Fibroblast of skin of back (primary cell): ENCODE measurements at regions not wholly inside any gene's neighbourhood (a gene's known extent, or its start where the extent isn't known, plus 50 kb on each side); places are given as distances from the start of the nearest gene placed in this dataset.
"Not testable (repeated sequence)": the region's sequence is repeated elsewhere in the genome, so short reads cannot be mapped to it uniquely, and the experiment has no call there.

ENCODE experiments used
- DNase-seq: peaks from one replicate; pipeline ENCODE4 v3.0.0-alpha.2; 2013

GRCh38 chr6:158920311-158920905 is 79.6 kb downstream of the RSPH3 start:
- no peak for DNase-seq

- DNase-seq = no peak
Measured at GRCh38 chr6:158919865-158920264, 80.1 kb downstream of the RSPH3 start.

DNA sequence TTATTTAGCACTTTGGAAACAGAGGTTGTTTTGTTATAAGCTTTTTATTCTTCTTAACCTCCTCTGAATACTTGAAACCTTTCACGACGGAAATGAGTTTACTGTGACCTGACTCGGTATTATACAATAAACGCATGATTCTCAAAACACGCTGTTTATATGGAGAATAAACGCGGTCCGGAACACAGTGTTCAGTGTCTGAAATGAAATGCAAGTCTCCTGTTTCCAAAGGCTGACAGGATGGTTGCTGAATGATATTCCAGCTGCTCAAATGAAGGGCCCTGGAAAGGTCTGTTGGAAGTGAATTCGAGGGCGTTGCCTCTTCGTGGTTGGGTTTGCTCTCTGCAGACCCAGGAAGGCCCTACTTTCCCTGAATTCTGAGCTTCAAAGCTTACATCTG is 83.4 kb downstream of the RSPH3 start:
- no peak for DNase-seq

DNA sequence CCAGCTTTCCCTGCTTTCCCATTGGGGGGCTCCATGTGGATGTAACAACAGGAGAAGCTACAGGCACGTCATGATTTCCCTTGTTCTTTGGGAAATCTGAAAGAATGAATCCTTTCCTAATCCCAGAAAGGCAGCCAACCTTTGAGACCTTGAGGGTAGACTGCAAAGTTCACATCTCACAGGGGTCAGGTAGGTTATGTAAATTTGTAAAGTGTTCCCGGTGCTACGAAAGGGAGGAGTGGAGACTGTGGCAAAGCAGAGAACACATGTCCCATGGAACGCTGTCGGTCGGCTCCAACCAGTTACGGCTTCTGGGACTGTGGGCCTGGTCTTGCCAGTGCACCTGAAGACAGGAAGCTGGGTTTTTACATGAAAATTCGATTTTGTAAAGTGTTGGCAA is 85.1 kb downstream of the RSPH3 start:
- DNase-seq = no peak

DNA sequence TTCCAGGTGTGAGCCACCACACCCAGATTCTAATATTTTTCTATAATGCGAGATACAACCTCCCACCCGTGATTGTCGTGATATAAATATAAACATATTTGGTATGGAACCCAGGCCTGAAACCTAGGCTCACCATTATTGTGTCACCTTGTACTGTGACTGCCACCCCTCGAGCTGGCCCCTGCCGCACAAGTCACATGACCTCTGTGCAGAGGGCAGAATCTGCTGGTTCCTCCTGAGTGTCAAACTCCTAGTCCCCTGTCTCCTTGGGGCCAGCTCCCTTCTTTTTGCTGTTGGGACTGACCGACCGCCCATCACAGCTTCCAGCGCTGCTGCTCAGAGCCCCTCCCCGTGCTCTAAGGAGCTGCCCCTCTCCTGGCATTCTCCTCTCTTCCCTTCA is 86.4 kb downstream of the RSPH3 start:
- no peak for DNase-seq

DNA sequence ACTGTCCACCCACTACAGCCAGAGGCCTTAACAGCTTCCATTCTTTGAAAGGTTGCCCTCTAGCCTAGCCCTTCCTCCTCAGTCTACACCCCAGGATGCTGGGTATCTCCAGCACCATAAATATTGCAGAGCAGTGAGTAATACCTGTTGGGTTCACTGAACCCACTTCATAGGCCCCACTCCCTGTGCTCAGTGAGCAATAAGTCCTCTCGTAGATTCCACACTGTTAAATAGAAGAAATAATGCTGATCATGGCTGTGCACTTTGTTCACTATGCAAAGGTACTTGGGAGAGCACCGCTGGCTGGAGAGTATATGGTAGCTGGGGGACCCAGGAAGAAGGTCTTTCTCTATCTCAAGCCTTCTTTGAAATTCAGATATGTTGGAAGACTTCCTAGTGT is 87.3 kb downstream of the RSPH3 start:
- DNase-seq = no peak

GRCh38 chr6:158911746-158912480 is 88.1 kb downstream of the RSPH3 start:
- no peak for DNase-seq

- DNase-seq = no peak
Measured at GRCh38 chr6:158910484-158911440, 89.2 kb downstream of the RSPH3 start.

GRCh38 chr6:158909938-158910337 is 90.1 kb downstream of the RSPH3 start:
- DNase-seq = no peak

DNA sequence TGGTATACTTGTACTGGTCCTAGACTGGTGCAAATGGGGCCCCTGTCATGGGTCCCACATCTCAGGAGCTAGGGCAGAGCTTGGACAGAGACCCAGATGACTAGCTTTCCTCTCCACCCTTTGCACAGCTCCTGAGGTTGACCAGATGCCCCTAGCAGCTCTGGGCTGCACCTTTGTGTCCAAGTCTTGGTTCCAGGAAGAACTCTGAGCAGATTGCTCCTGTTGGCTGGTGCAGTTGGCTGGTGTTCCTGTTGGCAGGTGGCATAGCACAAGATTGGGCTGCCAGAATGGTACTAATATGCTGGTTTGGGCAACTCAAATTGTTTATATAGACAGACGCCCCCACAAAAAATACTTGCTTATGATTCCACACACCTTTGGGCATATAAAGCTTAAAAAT is 89.4 kb upstream of the EZR start:
- no peak for DNase-seq

DNA sequence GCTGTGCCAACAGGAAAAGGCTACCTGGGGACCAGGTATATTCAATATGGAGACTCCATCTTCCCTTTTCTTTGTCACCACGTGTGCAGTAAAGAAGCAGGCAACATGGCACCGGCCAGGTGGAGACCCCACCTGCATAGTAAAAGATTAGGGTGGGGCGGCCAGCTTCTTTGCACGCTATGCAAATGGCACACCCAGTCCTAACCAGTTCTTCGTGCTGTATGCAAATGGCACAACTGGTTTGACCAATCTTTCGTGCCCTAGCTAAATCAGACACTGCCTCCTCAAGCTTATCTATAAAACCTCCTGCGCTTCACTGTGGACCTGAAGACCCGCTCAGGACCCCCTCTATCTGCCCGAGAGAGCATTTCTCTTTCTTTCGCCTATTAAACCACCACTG is 88.8 kb upstream of the EZR start:
- no peak for DNase-seq

DNA sequence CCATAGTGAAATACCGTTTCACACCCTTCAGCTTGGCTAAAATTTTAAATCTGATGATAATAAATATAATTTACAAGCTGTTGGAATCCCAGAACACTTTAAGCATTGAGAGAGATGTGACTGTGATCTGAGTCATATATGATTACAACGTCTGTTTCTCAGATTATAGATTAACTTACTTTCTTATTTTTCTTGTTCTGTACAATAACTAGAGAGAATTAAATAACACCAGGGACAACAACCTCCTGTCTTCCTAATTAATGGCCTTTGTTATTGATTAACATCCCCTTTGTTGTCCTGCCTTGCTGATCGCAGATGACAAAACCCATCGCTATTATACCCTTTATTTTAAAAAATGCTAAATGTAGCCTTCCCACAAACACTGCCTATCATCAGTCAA is 87.8 kb upstream of the EZR start:
- no peak for DNase-seq

DNA sequence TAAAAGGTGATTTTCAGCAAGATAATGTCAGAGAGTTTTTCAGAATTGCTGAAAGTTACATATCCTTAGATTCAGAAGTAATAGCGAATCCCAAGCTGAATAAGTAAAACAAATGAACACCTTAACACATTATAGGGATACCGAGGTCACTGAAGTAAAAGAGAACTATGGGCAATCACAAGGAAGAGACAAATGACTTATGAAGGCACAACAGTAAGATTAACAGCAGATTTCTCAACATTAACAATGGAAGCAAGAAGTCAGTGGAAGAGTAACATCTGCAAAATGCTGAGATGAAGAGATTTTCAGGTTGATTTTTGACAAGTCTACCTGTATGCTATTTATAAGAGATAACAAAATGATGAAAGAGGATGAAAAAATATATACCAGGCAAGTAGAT is 86.1 kb upstream of the EZR start:
- no peak for DNase-seq

DNA sequence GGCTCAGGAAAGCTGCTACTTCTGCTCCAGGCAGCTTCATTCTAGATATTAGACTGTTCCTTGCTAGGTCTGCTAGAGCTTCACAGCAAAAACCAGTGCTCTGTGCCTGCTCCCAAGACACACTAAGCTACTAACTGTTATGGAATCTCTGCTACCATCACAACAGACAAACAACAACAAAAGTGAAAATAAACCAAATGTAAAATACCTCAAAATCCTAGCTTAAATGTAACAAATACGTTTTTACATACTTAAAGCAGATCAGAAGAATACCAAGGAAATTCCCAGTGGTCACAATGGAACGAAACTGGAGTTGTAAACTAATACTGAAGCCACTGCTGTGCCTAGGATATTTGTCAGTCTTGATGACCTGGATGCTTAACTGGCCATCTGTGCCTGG is 84.6 kb upstream of the EZR start:
- no peak for DNase-seq

GRCh38 chr6:158900663-158901312 is 81.6 kb upstream of the EZR start:
- DNase-seq = no peak

- DNase-seq = no peak
Measured at GRCh38 chr6:158897236-158897635, 78.1 kb upstream of the EZR start.

DNA sequence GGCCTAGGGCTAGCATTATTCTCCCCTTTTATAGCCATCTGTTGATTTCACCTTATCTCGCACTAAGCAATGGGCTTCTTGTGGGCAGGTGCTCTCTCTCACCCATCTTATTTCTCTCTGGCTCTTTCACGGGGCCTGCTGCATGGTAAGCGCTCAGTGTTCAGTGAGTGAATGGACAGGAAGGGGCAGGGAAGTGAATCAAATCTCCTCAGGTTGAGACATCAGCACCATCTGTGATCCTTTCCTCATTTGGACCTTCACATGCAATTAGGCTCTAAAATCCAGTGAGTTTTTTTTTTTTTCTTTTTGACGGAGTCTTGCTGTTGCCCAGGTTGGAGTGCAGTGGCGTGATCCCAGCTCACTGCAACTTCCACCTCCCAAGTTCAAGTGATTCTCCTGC is 76.5 kb upstream of the EZR start:
- DNase-seq = no peak

DNA sequence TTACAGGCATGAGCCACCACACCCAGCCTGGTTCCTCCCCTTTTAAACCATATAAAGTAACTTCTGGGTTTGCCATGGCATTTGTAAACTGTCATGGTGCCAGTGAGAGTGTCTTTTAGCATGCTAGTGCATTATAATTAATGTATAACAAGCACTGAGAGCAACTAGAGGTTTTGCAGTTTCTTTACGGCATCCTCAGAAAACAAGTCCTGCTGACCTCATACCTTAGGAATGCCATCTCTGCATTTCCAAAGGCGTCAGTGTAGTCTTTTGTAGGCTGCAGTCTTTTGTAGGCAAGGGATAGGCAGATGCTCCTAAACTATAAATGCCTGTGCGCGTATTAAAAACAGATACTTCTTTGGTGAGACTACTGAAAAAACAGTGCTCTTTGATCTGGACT is 75.0 kb upstream of the EZR start:
- DNase-seq = peak; percentile 91

GRCh38 chr6:158892266-158892665 is 73.1 kb upstream of the EZR start:
- DNase-seq = no peak

GRCh38 chr6:158891560-158891959 is 72.4 kb upstream of the EZR start:
- not testable (repeated sequence) for DNase-seq

DNA sequence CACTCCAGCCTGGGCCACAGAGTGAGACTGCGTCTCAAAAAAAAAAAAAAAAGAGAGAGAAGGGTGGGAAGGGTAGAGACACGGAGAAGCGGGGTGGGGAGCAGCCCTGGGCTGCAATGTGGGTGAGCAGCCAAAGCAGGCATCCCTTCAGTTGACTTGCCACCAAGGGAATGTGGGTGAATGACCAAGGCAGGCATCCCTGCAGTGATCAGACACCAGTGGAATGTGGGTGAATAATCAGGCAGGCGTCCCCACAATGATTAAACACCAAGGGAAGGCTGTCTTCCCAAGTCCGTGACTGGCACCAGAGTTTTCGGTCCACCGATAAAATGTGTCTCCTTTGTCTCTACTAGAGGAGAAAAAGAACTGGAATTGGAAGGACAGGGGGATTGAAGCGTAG is 69.0 kb upstream of the EZR start:
- peak; percentile 69 for DNase-seq

GRCh38 chr6:158886346-158886977 is 67.3 kb upstream of the EZR start:
- not testable (repeated sequence) for DNase-seq
